Neural progenitor cell (in vitro differentiated cells): ENCODE measurements at regions not wholly inside any gene's neighbourhood (a gene's known extent, or its start where the extent isn't known, plus 50 kb on each side); places are given as distances from the start of the nearest gene placed in this dataset.

ENCODE experiments used
- EZH2 ChIP-seq: fragments of 200-600 bp; sonication (generic); IDR thresholded peaks from 2 replicates; pipeline ENCODE4 v1.6.1; 2017; ENCODE audit warnings: antibody characterized with exemption, mild to moderate bottlenecking, moderate library complexity
- EZH2phosphoT487 ChIP-seq: fragments of 200-600 bp; sonication (generic); IDR thresholded peaks from 2 replicates; pipeline ENCODE4 v1.6.1; 2017; ENCODE audit warnings: antibody characterized with exemption
- TF ChIP-seq, protein P1 (sequence below): fragments of 200-600 bp; sonication (generic); IDR thresholded peaks from 2 replicates; pipeline ENCODE4 v1.5.1; 2017; ENCODE audit warnings: antibody characterized with exemption, mild to moderate bottlenecking

DNA sequence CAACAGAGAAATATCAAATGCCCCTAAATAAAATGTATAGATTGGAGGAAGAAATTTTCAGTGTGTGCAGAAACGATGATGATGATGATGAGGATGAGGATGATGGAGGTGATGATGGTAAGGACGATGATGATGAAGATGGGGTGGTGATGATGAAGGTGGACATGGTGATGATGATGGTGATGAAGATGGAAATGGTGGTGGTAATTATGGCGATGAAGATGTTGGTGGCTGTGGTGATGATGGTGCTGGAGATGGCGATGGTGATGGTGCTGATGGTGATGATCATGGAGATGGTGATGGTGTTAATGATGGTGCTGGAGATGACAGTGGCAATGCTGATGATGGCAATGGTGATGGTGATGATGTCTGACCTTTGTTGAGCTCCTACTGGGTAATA, 141.2 kb downstream of the DHX35 start:
- TF ChIP-seq, protein P1, sequence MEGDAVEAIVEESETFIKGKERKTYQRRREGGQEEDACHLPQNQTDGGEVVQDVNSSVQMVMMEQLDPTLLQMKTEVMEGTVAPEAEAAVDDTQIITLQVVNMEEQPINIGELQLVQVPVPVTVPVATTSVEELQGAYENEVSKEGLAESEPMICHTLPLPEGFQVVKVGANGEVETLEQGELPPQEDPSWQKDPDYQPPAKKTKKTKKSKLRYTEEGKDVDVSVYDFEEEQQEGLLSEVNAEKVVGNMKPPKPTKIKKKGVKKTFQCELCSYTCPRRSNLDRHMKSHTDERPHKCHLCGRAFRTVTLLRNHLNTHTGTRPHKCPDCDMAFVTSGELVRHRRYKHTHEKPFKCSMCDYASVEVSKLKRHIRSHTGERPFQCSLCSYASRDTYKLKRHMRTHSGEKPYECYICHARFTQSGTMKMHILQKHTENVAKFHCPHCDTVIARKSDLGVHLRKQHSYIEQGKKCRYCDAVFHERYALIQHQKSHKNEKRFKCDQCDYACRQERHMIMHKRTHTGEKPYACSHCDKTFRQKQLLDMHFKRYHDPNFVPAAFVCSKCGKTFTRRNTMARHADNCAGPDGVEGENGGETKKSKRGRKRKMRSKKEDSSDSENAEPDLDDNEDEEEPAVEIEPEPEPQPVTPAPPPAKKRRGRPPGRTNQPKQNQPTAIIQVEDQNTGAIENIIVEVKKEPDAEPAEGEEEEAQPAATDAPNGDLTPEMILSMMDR = no peak
- TF ChIP-seq EZH2 (no peak), EZH2phosphoT487 (no peak)
